Natural killer cell (primary cell): ENCODE measurements at regions not wholly inside any gene's neighbourhood (a gene's known extent, or its start where the extent isn't known, plus 50 kb on each side); places are given as distances from the start of the nearest gene placed in this dataset.
"Not testable (repeated sequence)": the region's sequence is repeated elsewhere in the genome, so short reads cannot be mapped to it uniquely, and the experiment has no call there.

Experiments used
- ATAC-seq, 3 donors: fragments of 150-1000 bp in 2 of 3; fragments of 200-7000 bp in 1 of 3; cut with Tn5 transposase; 1 replicate in 1 of 3; 2 replicates in 2 of 3; pipeline ENCODE4 v1.10.0; 2021; ENCODE audit warnings: mild to moderate bottlenecking in 2 of 3, moderate library complexity in 2 of 3
- DNase-seq, 2 donors: peaks; one replicate each; pipeline versions ENCODE4 v3.0.0 to v3.0.0-alpha.2; 2013 to 2021; ENCODE audit warnings: mixed read lengths in 1 of 2
- H3K27ac ChIP-seq: one replicate; pipeline ENCODE4 v1.5.1; 2013; ENCODE audit warnings: mild to moderate bottlenecking, low read length
- H3K27me3 ChIP-seq: one replicate; pipeline ENCODE4 v1.6.1; 2013; ENCODE audit warnings: low read length; ENCODE audit not compliant: control insufficient read depth, insufficient read depth
- H3K36me3 ChIP-seq: one replicate; pipeline ENCODE4 v1.6.1; 2013; ENCODE audit warnings: low read length; ENCODE audit not compliant: control insufficient read depth, insufficient read depth
- H3K4me1 ChIP-seq: one replicate; pipeline ENCODE4 v1.6.1; 2013; ENCODE audit warnings: low read length; ENCODE audit not compliant: control insufficient read depth, insufficient read depth
- H3K4me3 ChIP-seq: one replicate; pipeline ENCODE4 v1.5.1; 2013; ENCODE audit warnings: low read length
- H3K9me3 ChIP-seq: one replicate; pipeline ENCODE4 v1.6.1; 2013; ENCODE audit warnings: low read length; ENCODE audit not compliant: control insufficient read depth, insufficient read depth
- H3K27ac Mint-ChIP-seq, 2 donors: one replicate each; pipeline ENCODE4 v1.8.0; 2022; ENCODE audit warnings: mild to moderate bottlenecking in 2 of 2, mixed read lengths in 2 of 2, moderate library complexity in 1 of 2
- H3K27me3 Mint-ChIP-seq, 2 donors: one replicate each; pipeline ENCODE4 v1.8.0; 2022; ENCODE audit warnings: low read depth in 2 of 2, mixed read lengths in 2 of 2
- H3K36me3 Mint-ChIP-seq: one replicate; pipeline ENCODE4 v1.8.0; 2022; ENCODE audit warnings: mixed read lengths
- H3K4me1 Mint-ChIP-seq, 2 donors: one replicate each; pipeline ENCODE4 v1.8.0; 2022; ENCODE audit warnings: mixed read lengths in 2 of 2
- H3K4me3 Mint-ChIP-seq: one replicate; pipeline ENCODE4 v1.8.0; 2022; ENCODE audit warnings: mild to moderate bottlenecking, moderate library complexity, mixed read lengths
- H3K9me3 Mint-ChIP-seq, 2 donors: one replicate each; pipeline ENCODE4 v1.8.0; 2022; ENCODE audit warnings: mixed read lengths in 2 of 2
- CTCF ChIP-seq: fragments of 200-600 bp; IDR thresholded peaks from one replicate; pipeline ENCODE4 v1.8.0; 2022; ENCODE audit warnings: antibody characterized with exemption
- WGBS: methylation state at CpG from one replicate; pipeline ENCODE4 v1.1.7; 2013; ENCODE audit warnings: missing lambda C conversion rate; ENCODE audit not compliant: insufficient coverage; 5-methylcytosine and 5-hydroxymethylcytosine counted together
- intact Hi-C: fragments of 100-400 bp; cut with micrococcal nuclease; formaldehyde crosslinking; loops from one replicate; pipeline ENCODE4 v1.14.2; 2022

DNA sequence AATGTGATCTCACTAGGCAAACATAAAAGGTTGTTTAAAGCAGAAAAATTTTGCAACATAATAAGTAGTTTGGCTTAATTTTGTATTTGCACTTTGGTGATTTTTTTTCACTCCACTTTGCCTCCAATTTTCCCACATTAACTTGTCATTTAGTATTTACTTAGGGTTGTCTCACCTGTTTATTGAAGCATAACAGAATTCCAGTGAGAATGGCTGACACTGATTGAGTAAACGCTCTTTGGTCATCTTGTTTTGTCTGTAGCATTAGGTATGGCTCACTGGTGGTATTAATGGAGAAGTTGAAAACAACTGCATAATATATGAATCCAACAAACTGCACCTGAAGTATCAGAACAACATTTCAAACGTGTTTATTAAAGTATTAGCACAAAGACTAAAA is 799.5 kb upstream of the ADGRL3 start:
- H3K4me1 Mint-ChIP-seq: no peaks in the 10 kb centered on the region
- Histone ChIP-seq H3K9me3 (no peaks in the 10 kb centered on the region), H3K36me3 (no peaks in the 10 kb centered on the region), H3K4me3 (no peak overlapping the region), H3K27me3 (no peaks in the 10 kb centered on the region), H3K27ac (no peak overlapping the region), H3K4me1 (no peaks in the 10 kb centered on the region)
- intact Hi-C loops: no loop called here
- no peak overlapping the region for H3K27ac Mint-ChIP-seq
- no peaks in the 10 kb centered on the region for H3K36me3 Mint-ChIP-seq
- 17% methylated on average over 1 of the region's 2 CpGs for WGBS
- no peak overlapping the region for H3K4me3 Mint-ChIP-seq
- no peak for TF ChIP-seq CTCF
- H3K27me3 Mint-ChIP-seq: no peaks in the 10 kb centered on the region
- DNase-seq (no peak), ATAC-seq (no peak)
- H3K9me3 Mint-ChIP-seq: peaks cover 5 to 15% of the 10 kb centered on the region in 2 donors

GRCh38 chr4:60404027-60404426 is 796.1 kb upstream of the ADGRL3 start:
- WGBS: 8% methylated on average over 1 of the region's 1 CpG
- TF ChIP-seq CTCF: no peak
- Mint-ChIP-seq H3K4me3 (no peak overlapping the region), H3K27me3 (no peaks in the 10 kb centered on the region), H3K4me1 (no peaks in the 10 kb centered on the region), H3K36me3 (peaks cover 9% of the 10 kb centered on the region), H3K27ac (no peak overlapping the region), H3K9me3 (peaks cover 8 to 15% of the 10 kb centered on the region in 2 donors)
- intact Hi-C loops: no loop called here
- Histone ChIP-seq H3K4me1 (no peaks in the 10 kb centered on the region), H3K27ac (no peak overlapping the region), H3K27me3 (no peaks in the 10 kb centered on the region), H3K4me3 (no peak overlapping the region), H3K36me3 (no peaks in the 10 kb centered on the region), H3K9me3 (no peaks in the 10 kb centered on the region)
- no peak for ATAC-seq
- no peak for DNase-seq

DNA sequence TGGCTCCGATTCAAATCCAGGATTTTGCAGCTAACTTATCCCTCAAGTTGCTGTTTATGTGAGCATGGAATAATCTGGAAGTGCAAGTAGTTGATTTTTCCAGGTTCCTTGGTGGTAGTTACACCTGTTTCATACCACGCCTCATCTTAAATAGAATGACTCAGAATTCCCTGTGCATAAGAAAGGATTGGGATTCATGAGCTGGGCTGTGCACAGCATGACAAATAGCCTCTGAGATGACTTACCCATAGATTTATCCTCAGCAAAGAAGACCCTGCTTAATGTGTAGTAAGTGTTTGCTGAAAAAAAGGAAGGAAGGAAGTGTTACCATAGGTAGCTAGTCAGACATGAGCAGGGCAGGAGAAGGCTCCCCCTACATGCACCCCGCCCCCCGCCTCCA is 777.7 kb upstream of the ADGRL3 start:
- Histone ChIP-seq H3K9me3 (peaks cover 19% of the 10 kb centered on the region), H3K4me3 (no peak overlapping the region), H3K4me1 (no peaks in the 10 kb centered on the region), H3K36me3 (no peaks in the 10 kb centered on the region), H3K27me3 (no peaks in the 10 kb centered on the region), H3K27ac (no peak overlapping the region)
- ATAC-seq: no peak
- intact Hi-C loops: no loop called here
- TF ChIP-seq CTCF: no peak
- 84% methylated on average over 4 of the region's 4 CpGs for WGBS
- Mint-ChIP-seq H3K9me3 (peaks cover 12 to 13% of the 10 kb centered on the region in 2 donors), H3K4me3 (no peak overlapping the region), H3K27ac (no peak overlapping the region), H3K27me3 (no peaks in the 10 kb centered on the region), H3K4me1 (no peaks in the 10 kb centered on the region), H3K36me3 (peaks cover 15% of the 10 kb centered on the region)
- no peak for DNase-seq

DNA sequence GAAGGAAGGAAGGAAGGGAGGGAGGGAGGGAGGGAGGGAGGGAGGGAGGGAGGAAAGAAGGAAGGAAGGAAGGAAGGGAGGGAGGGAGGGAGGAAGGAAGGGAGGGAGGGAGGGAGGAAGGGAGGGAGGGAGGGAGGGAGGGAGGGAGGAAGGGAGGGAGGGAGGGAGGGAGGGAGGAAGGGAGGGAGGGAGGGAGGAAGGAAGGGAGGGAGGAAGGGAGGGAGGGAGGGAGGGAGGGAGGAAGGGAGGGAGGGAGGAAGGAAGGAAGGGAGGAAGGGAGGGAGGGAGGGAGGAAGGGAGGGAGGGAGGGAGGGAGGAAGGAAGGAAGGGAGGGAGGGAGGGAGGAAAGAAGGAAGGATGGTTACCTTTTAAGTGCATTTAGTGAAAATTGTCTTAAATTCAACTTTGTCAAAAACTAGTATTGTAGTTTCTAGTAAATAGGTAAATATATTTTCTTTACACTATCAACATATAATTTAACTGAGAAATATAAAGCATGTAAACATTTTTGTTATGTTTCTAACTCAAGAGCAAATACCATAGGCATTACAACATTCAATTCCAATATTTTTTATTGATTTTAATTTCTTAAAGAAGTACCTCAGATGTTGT is 776.4 kb upstream of the ADGRL3 start:
- H3K4me1 Mint-ChIP-seq, H3K4me3 Mint-ChIP-seq, ATAC-seq, DNase-seq, H3K36me3 ChIP-seq, intact Hi-C loops, H3K4me3 ChIP-seq, H3K36me3 Mint-ChIP-seq, H3K4me1 ChIP-seq, H3K27me3 ChIP-seq, H3K27ac Mint-ChIP-seq, H3K27ac ChIP-seq, H3K27me3 Mint-ChIP-seq, H3K9me3 Mint-ChIP-seq: not testable (repeated sequence)
- H3K9me3 ChIP-seq: peaks cover 16% of the 10 kb centered on the region
